ENCODE measurements at regions not wholly inside any gene's neighbourhood (a gene's known extent, or its start where the extent isn't known, plus 50 kb on each side); places are given as distances from the start of the nearest gene placed in this dataset.

DNA sequence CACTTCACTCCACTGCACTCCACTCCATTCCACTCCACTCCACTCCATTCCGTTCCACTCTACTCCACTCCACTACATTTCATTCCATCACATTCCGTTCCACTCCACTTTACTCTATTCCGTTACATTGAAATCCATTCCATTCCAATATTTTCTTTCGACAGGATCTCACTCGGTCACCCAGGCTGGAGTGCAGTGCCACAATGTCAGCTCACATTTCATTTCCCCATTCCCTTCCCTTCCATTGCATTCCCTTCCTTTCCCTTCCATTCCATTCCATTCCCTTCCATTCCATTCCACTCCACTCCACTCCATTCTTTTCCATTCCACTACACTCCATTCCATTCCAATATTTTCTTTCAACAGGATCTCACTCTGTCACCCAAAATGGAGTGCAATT, 1407.6 kb upstream of the USP9Y start:
- H3K27ac ChIP-seq, result no peak overlapping the region
- no peaks in the 10 kb centered on the region for H3K4me1 ChIP-seq (ENCODE audit: insufficient read depth)
- H3K9me3 ChIP-seq, result no peaks in the 10 kb centered on the region
- no peaks in the 10 kb centered on the region for H3K27me3 ChIP-seq
- H3K36me3 ChIP-seq, result no peaks in the 10 kb centered on the region
- WGBS, 3 donors, result 39 to 48% (median 45%) methylated on average over 5 of the region's 5 CpGs
- intact Hi-C loops (cut with DNase I), result no loop called here
- no peak for DNase-seq
- TF ChIP-seq CTCF (IDR thresholded peaks at IDR 0.05), result no peak
- TF ChIP-seq EP300 (IDR thresholded peaks at IDR 0.05), result no peak
- TF ChIP-seq POLR2A (IDR thresholded peaks at IDR 0.05), result no peak
- no peak overlapping the region for H3K4me3 ChIP-seq

DNA sequence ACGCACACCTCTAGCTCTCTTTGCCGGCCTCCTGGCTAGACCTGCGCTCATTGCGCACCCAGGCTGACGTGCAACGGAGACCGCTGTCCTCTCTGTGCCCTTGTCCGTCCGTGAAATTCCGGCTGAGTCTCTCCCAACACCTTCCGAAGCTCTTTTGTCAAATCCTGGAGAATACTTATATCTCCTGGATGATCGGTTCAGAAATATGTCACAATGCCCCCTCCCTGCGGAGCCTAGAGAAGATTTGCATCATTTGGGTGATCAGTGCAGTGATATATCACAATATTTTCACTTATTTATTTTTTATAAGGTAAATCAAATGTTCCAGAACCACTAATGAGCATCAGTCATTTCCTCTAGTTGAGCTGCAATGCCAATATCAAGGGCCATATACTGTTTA, 1366.9 kb upstream of the USP9Y start:
- no peaks in the 10 kb centered on the region for H3K36me3 ChIP-seq
- TF ChIP-seq EP300 (IDR thresholded peaks at IDR 0.05) (no peak), POLR2A (IDR thresholded peaks at IDR 0.05) (no peak), CTCF (IDR thresholded peaks at IDR 0.05) (no peak)
- H3K27me3 ChIP-seq, result no peaks in the 10 kb centered on the region
- 54 to 61% (median 55%) methylated on average over 13 of the region's 13 CpGs for WGBS, 3 donors
- H3K27ac ChIP-seq, result no peak overlapping the region
- no peak overlapping the region for H3K4me3 ChIP-seq
- H3K4me1 ChIP-seq (ENCODE audit: insufficient read depth), result no peaks in the 10 kb centered on the region
- intact Hi-C loops (cut with DNase I), result no loop called here
- DNase-seq, result peak in 3 of 5 donors; percentile 8 to 26 (median 20)
- H3K9me3 ChIP-seq, result no peaks in the 10 kb centered on the region
